ENCODE measurements at regions not wholly inside any gene's neighbourhood (a gene's known extent, or its start where the extent isn't known, plus 50 kb on each side); places are given as distances from the start of the nearest gene placed in this dataset.

GRCh38 chr22:49638001-49638400, 189.7 kb downstream of the BRD1 start:
- no TSS peak for BruUV-seq (replicated peaks)
- ChIA-PET CTCF (no interaction called here), POLR2A (ENCODE audit: unreplicated experiment) (no interaction called here)
- no peak overlapping the region for H2BK120ac ChIP-seq (ENCODE audit: low read depth, low read length)
- no peaks in the 10 kb centered on the region for H4K20me1 ChIP-seq (ENCODE audit: insufficient read depth, low read length)
- no peak overlapping the region for H2BK20ac ChIP-seq (ENCODE audit: low read depth, low read length)
- dilution Hi-C loops (cut with HindIII; ENCODE audit: low sequenced_read_pairs, unreplicated experiment) (no loop called here), intact Hi-C loops (cut with micrococcal nuclease) (no loop called here), in situ Hi-C loops (cut with MboI; ENCODE audit: low sequenced_read_pairs) (no loop called here)
- no peak overlapping the region for H3K14ac ChIP-seq (replicated peaks; ENCODE audit: low read depth, low read length)
- no peak overlapping the region for H2BK15ac ChIP-seq (ENCODE audit: low read depth, low read length)
- H3K9me1 ChIP-seq (ENCODE audit: insufficient read depth, low read length): no peaks in the 10 kb centered on the region
- no peak for TF ChIP-seq CEBPB (IDR thresholded peaks at IDR 0.05; ENCODE audit: low read depth, low read length)
- no peak overlapping the region for H2AFZ ChIP-seq (replicated peaks; ENCODE audit: low read length, poor library complexity)
- no peak overlapping the region for H4K8ac ChIP-seq (ENCODE audit: low read depth in 2 of 2, low read length in 2 of 2)
- no peaks in the 10 kb centered on the region for H3K27me3 ChIP-seq (ENCODE audit: control insufficient read depth, insufficient read depth, low read length)
- H3K9ac ChIP-seq (ENCODE audit: low read depth, low read length): no peak overlapping the region
- H3K79me1 ChIP-seq (ENCODE audit: low read depth in 1 of 2, low read length in 2 of 2): no peaks in the 10 kb centered on the region
- no peak overlapping the region for H3K4me2 ChIP-seq (ENCODE audit: low read depth, low read length)
- no peak overlapping the region for H3K18ac ChIP-seq (ENCODE audit: low read depth, low read length)
- no peak overlapping the region for H4K91ac ChIP-seq (ENCODE audit: insufficient read depth, low read depth, low read length)
- WGBS, 2 experiments (ENCODE audit: extremely low coverage in 2 of 2, insufficient read length in 1 of 2): 74% methylated on average over 12 of the region's 17 CpGs; no CpG with 5 or more reads in 1 of the 2 experiments
- DNase-seq: no peak
- no peak overlapping the region for H3K4ac ChIP-seq (ENCODE audit: low read depth, low read length)
- H3K27ac ChIP-seq (ENCODE audit: insufficient read depth, low read length): no peak overlapping the region
- H2AK5ac ChIP-seq (ENCODE audit: low read depth, low read length): no peak overlapping the region
- no peak overlapping the region for H4K5ac ChIP-seq (ENCODE audit: low read depth, low read length)
- no peak overlapping the region for H2AK9ac ChIP-seq (replicated peaks; ENCODE audit: low read depth, low read length, poor library complexity)
- H3K9me3 ChIP-seq (ENCODE audit: control insufficient read depth, insufficient read depth, low read length): peaks cover 15% of the 10 kb centered on the region
- no peak overlapping the region for H3K4me3 ChIP-seq (ENCODE audit: insufficient read depth, low read depth, low read length)
- H3K36me3 ChIP-seq (ENCODE audit: control insufficient read depth, insufficient read depth, low read length): no peaks in the 10 kb centered on the region
- H3K56ac ChIP-seq (ENCODE audit: extremely low read depth, insufficient read depth, low read length): no peak overlapping the region
- no peak overlapping the region for H3K23ac ChIP-seq (ENCODE audit: low read depth, low read length)
- no peak overlapping the region for H2BK5ac ChIP-seq (ENCODE audit: low read depth, low read length, poor library complexity, severe bottlenecking)
- no peaks in the 10 kb centered on the region for H3K4me1 ChIP-seq (ENCODE audit: control insufficient read depth, insufficient read depth, low read length)
- ATAC-seq (ENCODE audit: low read depth): no peak

Data from IMR-90 (cell line).